HCT116 (cell line): ENCODE measurements at regions not wholly inside any gene's neighbourhood (a gene's known extent, or its start where the extent isn't known, plus 50 kb on each side); places are given as distances from the start of the nearest gene placed in this dataset.

Source experiments
- ATAC-seq: fragments of 200-7000 bp; cut with Tn5 transposase; 2 replicates; pipeline ENCODE4 v1.9.1; 2020; ENCODE audit warnings: mild to moderate bottlenecking, moderate library complexity
- BruUV-seq: library from RNA; stranded (reverse); fragments of 400-500 nt; replicated peaks from 2 replicates; lab custom pipeline; 2021; lab: Mats Ljungman, UMichigan
- CTCF ChIA-PET: fragments of 300-600 bp; sonication (Branson Sonifier 250); formaldehyde crosslinking; loops from one replicate; lab custom pipeline; 2021; ENCODE audit warnings: antibody characterized with exemption; lab: Charles Lee
- POLR2A ChIA-PET: fragments of 300-600, 350-600 bp; sonication (Branson Sonifier 250); formaldehyde crosslinking; loops from one replicate; lab custom pipeline; 2021; ENCODE audit warnings: antibody characterized with exemption; lab: Charles Lee
- RAD21 ChIA-PET, 2 experiments: fragments of 300-600 bp; sonication (Branson Sonifier 250); formaldehyde crosslinking; loops; one replicate each; lab custom pipeline; 2023; ENCODE audit warnings: low total read pairs in 2 of 2; ENCODE audit not compliant: uncharacterized antibody in 2 of 2, unreplicated experiment in 2 of 2, low non-redundant PET in 1 of 2; lab: Charles Lee
- DNase-seq: peaks from one replicate; pipeline ENCODE4 v3.0.0-alpha.2; 2010; ENCODE audit warnings: low read depth, low spot score
- H2AFZ ChIP-seq: fragments of 200-600 bp; shearing (Covaris generic), sonication (generic); 2 replicates; pipeline ENCODE4 v1.6.1; 2017; ENCODE audit warnings: low read depth, mixed run types, mixed read lengths, antibody characterized with exemption, low read length; ENCODE audit not compliant: poor library complexity, severe bottlenecking
- H3K27ac ChIP-seq: 2 replicates; pipeline ENCODE4 v1.5.1; 2012; ENCODE audit warnings: low read depth, low read length
- H3K27me3 ChIP-seq: fragments of 200-600 bp; sonication (generic); 2 replicates; pipeline ENCODE4 v1.6.1; 2016; ENCODE audit warnings: mixed run types, low read length, mixed read lengths; ENCODE audit not compliant: insufficient read depth
- H3K36me3 ChIP-seq, 2 experiments: fragments of 200-500 bp in 1 of 2; fragments of 200-600 bp in 1 of 2; sonication (Bioruptor generic) in 1 of 2; sonication (generic) in 1 of 2; 2 replicates each; pipeline versions ENCODE4 v1.5.1 to v1.6.1; 2014 to 2016; ENCODE audit warnings: low read length in 2 of 2, inconsistent platforms in 1 of 2, mixed read lengths in 1 of 2, mixed run types in 1 of 2; ENCODE audit not compliant: insufficient read depth in 2 of 2, control insufficient read depth in 1 of 2
- H3K4me1 ChIP-seq, 2 experiments: fragments of 200-600 bp in 1 of 2; sonication (generic) in 1 of 2; 2 replicates each; pipeline versions ENCODE4 v1.5.1 to v1.6.1; 2012 to 2017; ENCODE audit warnings: low read length in 2 of 2, inconsistent platforms in 1 of 2, mild to moderate bottlenecking in 1 of 2, mixed read lengths in 1 of 2, mixed run types in 1 of 2, moderate library complexity in 1 of 2; ENCODE audit not compliant: insufficient read depth in 2 of 2, control insufficient read depth in 1 of 2
- H3K4me2 ChIP-seq: fragments of 200-600 bp; sonication (generic); 2 replicates; pipeline ENCODE4 v1.6.1; 2017; ENCODE audit warnings: mixed run types, low read length, mixed read lengths
- H3K4me3 ChIP-seq, 2 experiments: fragments of 200-600 bp in 1 of 2; sonication (generic) in 1 of 2; replicated peaks in 1 of 2; 2 replicates each; pipeline ENCODE4 v1.5.1; 2011 to 2016; ENCODE audit warnings: low read length in 2 of 2, control low read depth in 1 of 2, low read depth in 1 of 2, mild to moderate bottlenecking in 1 of 2, mixed read lengths in 1 of 2, mixed run types in 1 of 2
- H3K79me2 ChIP-seq: fragments of 200-600 bp; sonication (generic); 2 replicates; pipeline ENCODE4 v1.6.1; 2017; ENCODE audit warnings: mild to moderate bottlenecking, mixed run types, low read length, moderate library complexity, mixed read lengths; ENCODE audit not compliant: insufficient read depth
- H3K9ac ChIP-seq: fragments of 200-600 bp; sonication (generic); 2 replicates; pipeline ENCODE4 v1.6.1; 2016; ENCODE audit warnings: low read length, mixed read lengths
- H3K9me2 ChIP-seq: fragments of 200-600 bp; sonication (generic), shearing (Covaris generic); 2 replicates; pipeline ENCODE4 v1.6.1; 2017; ENCODE audit warnings: mixed run types, mild to moderate bottlenecking, moderate library complexity; ENCODE audit not compliant: insufficient read depth
- H3K9me3 ChIP-seq, 2 experiments: fragments of 200-500 bp in 1 of 2; fragments of 200-600 bp in 1 of 2; sonication (Bioruptor generic) in 1 of 2; sonication (generic) in 1 of 2; 2 replicates each; pipeline ENCODE4 v1.6.1; 2014 to 2017; ENCODE audit warnings: low read length in 2 of 2, mixed read lengths in 2 of 2, inconsistent platforms in 1 of 2, low read depth in 1 of 2, mild to moderate bottlenecking in 1 of 2, mixed run types in 1 of 2, moderate library complexity in 1 of 2; ENCODE audit not compliant: control insufficient read depth in 1 of 2, insufficient read depth in 1 of 2
- H4K20me1 ChIP-seq: fragments of 200-600 bp; sonication (generic), shearing (Covaris generic); 2 replicates; pipeline ENCODE4 v1.6.1; 2017; ENCODE audit warnings: mixed run types, mild to moderate bottlenecking, moderate library complexity; ENCODE audit not compliant: insufficient read depth
- ATF3 ChIP-seq: IDR thresholded peaks from 2 replicates; pipeline ENCODE4 v1.6.1; 2012
- CTCF ChIP-seq, 3 experiments: fragments of 200-600 bp in 1 of 3; sonication (generic) in 1 of 3; IDR thresholded peaks in 2 of 3; conservative IDR thresholded peaks in 1 of 3; 2 replicates each; pipeline ENCODE4 v1.5.1; 2012 to 2017; ENCODE audit warnings: low read depth in 2 of 3, low read length in 2 of 3, antibody characterized with exemption in 1 of 3, borderline replicate concordance in 1 of 3, control low read depth in 1 of 3, mild to moderate bottlenecking in 1 of 3, mixed read lengths in 1 of 3, mixed run types in 1 of 3, moderate library complexity in 1 of 3; ENCODE audit not compliant: insufficient read depth in 1 of 3
- EGR1 ChIP-seq: IDR thresholded peaks from 2 replicates; pipeline ENCODE4 v1.6.1; 2012; ENCODE audit warnings: low read depth
- SRF ChIP-seq: IDR thresholded peaks from 2 replicates; pipeline ENCODE4 v1.6.1; 2012; ENCODE audit warnings: low read depth
- TCF7L2 ChIP-seq: IDR thresholded peaks from 2 replicates; pipeline ENCODE4 v1.7.0; 2011; ENCODE audit warnings: borderline replicate concordance, inconsistent platforms; ENCODE audit not compliant: insufficient read depth, insufficient read length; ENCODE audit errors: extremely low read depth
- YY1 ChIP-seq: IDR thresholded peaks from 2 replicates; pipeline ENCODE4 v1.6.1; 2011; ENCODE audit warnings: low read length, low read depth, moderate library complexity, mild to moderate bottlenecking; ENCODE audit not compliant: insufficient replicate concordance; ENCODE audit errors: extremely low read depth
- intact Hi-C: fragments of 100-400 bp; cut with micrococcal nuclease; formaldehyde crosslinking; loops from 2 replicates; pipeline ENCODE4 v1.10.0; 2022

- POLR2A ChIA-PET, result interaction anchor here (0.6 to 1.4 kb wide), 2 partner anchors 81 to 925 kb away, joined by 3 to 4 read pairs; partner anchors contain the start of gene TNRC6C
- Histone ChIP-seq H3K79me2 (no peaks in the 10 kb centered on the region), H3K4me1 (peaks cover 4 to 27% of the 10 kb centered on the region in 2 experiments; a peak in 3 of 4 replicates), H3K9me2 (no peaks in the 10 kb centered on the region)
- RAD21 ChIA-PET, result no interaction called here
- BruUV-seq, result no TSS peak
- TF ChIP-seq YY1 (no peak), ATF3 (no peak), SRF (no peak), TCF7L2 (no peak), EGR1 (no peak), CTCF (IDR thresholded peaks at IDR 0.05 in 2 of 3, conservative IDR thresholded peaks at IDR 0.05 in 1 of 3; ENCODE audit: borderline replicate concordance in 1 of 3, insufficient read depth in 1 of 3, low read depth in 2 of 3, low read length in 2 of 3) (no peak)
- TF ChIP-seq, all 23 proteins: peak for 0
- ATAC-seq (no peak), DNase-seq (no peak)
- Histone ChIP-seq H2AFZ (no peak overlapping the region), H3K36me3 (no peaks in the 10 kb centered on the region), H4K20me1 (no peaks in the 10 kb centered on the region), H3K27ac (no peak overlapping the region), H3K4me3 (no peak overlapping the region), H3K4me2 (no peak overlapping the region), H3K9ac (no peak overlapping the region), H3K27me3 (no peaks in the 10 kb centered on the region; the same call in 1 of the 2 replicates), H3K9me3 (no peaks in the 10 kb centered on the region)
- CTCF ChIA-PET, result interaction anchor here (1.7 to 2.0 kb wide), 2 partner anchors 12 to 15 kb away, joined by 3 to 6 read pairs; no protein-coding TSS in a partner anchor
- intact Hi-C loops, result no loop called here
Observed at GRCh38 chr17:77877646-77878355, 80.7 kb upstream of the TNRC6C start.
